T-helper 1 cell (primary cell): ENCODE measurements at regions not wholly inside any gene's neighbourhood (a gene's known extent, or its start where the extent isn't known, plus 50 kb on each side); places are given as distances from the start of the nearest gene placed in this dataset.
"Not testable (repeated sequence)": the region's sequence is repeated elsewhere in the genome, so short reads cannot be mapped to it uniquely, and the experiment has no call there.

ENCODE experiments used
- DNase-seq, 5 donors: peaks; one replicate each; pipeline ENCODE4 v3.0.0-alpha.2; 2012 to 2020

GRCh38 chr18:73164430-73164829 lies 296.6 kb upstream of the NETO1 start:
- DNase-seq = no peak

GRCh38 chr18:73163236-73163635 lies 295.4 kb upstream of the NETO1 start:
- no peak for DNase-seq

GRCh38 chr18:73156117-73156516 lies 288.3 kb upstream of the NETO1 start:
- no peak for DNase-seq

- DNase-seq = no peak
Measured at GRCh38 chr18:73153271-73153670, 285.5 kb upstream of the NETO1 start.

- no peak for DNase-seq
Measured at GRCh38 chr18:73151086-73151485, 283.3 kb upstream of the NETO1 start.

- DNase-seq = no peak
Measured at GRCh38 chr18:73150199-73150598, 282.4 kb upstream of the NETO1 start.

GRCh38 chr18:73147590-73147989 lies 279.8 kb upstream of the NETO1 start:
- DNase-seq = no peak

GRCh38 chr18:73144030-73144429 lies 276.2 kb upstream of the NETO1 start:
- no peak for DNase-seq

GRCh38 chr18:73136134-73136533 lies 268.3 kb upstream of the NETO1 start:
- no peak for DNase-seq

- no peak for DNase-seq
Measured at GRCh38 chr18:73124175-73124574, 256.4 kb upstream of the NETO1 start.

GRCh38 chr18:73121207-73121606 lies 253.4 kb upstream of the NETO1 start:
- no peak for DNase-seq

GRCh38 chr18:73120626-73121025 lies 252.8 kb upstream of the NETO1 start:
- no peak for DNase-seq

- no peak for DNase-seq
Measured at GRCh38 chr18:73119574-73119973, 251.8 kb upstream of the NETO1 start.

- no peak for DNase-seq
Measured at GRCh38 chr18:73118121-73118816, 250.5 kb upstream of the NETO1 start.

- no peak for DNase-seq
Measured at GRCh38 chr18:73110307-73110706, 242.5 kb upstream of the NETO1 start.

GRCh38 chr18:73101977-73102376 lies 234.2 kb upstream of the NETO1 start:
- no peak for DNase-seq

- DNase-seq = not testable (repeated sequence)
Measured at GRCh38 chr18:73101491-73101890, 233.7 kb upstream of the NETO1 start.

GRCh38 chr18:73099759-73100158 lies 232.0 kb upstream of the NETO1 start:
- DNase-seq = no peak

GRCh38 chr18:73093687-73094250 lies 226.0 kb upstream of the NETO1 start:
- no peak for DNase-seq

GRCh38 chr18:73088445-73088844 lies 220.7 kb upstream of the NETO1 start:
- DNase-seq = no peak

- no peak for DNase-seq
Measured at GRCh38 chr18:73087282-73087977, 219.6 kb upstream of the NETO1 start.

- no peak for DNase-seq
Measured at GRCh38 chr18:73079920-73080319, 212.1 kb upstream of the NETO1 start.

- DNase-seq = no peak
Measured at GRCh38 chr18:73060666-73061288, 193.0 kb upstream of the NETO1 start.

- no peak for DNase-seq
Measured at GRCh38 chr18:73059280-73059679, 191.5 kb upstream of the NETO1 start.
